Bronchial epithelial cell (primary cell): ENCODE measurements at regions not wholly inside any gene's neighbourhood (a gene's known extent, or its start where the extent isn't known, plus 50 kb on each side); places are given as distances from the start of the nearest gene placed in this dataset.

Source experiments
- DNase-seq: peaks from one replicate; pipeline ENCODE4 v3.0.0-alpha.2; 2010; ENCODE audit warnings: low read depth
- FAIRE-seq: peaks from 2 replicates; lab custom pipeline; 2011; peaks lifted over from hg19 to GRCh38; lab: Jason Lieb, UNC
- H3K27me3 ChIP-seq: 2 replicates; pipeline ENCODE4 v1.5.1; 2011; ENCODE audit warnings: low read length; ENCODE audit not compliant: control insufficient read depth, insufficient read depth
- H3K36me3 ChIP-seq: 2 replicates; pipeline ENCODE4 v1.5.1; 2011; ENCODE audit warnings: low read length; ENCODE audit not compliant: control insufficient read depth, insufficient read depth
- H3K4me3 ChIP-seq: 2 replicates; pipeline ENCODE4 v1.5.1; 2011; ENCODE audit warnings: mild to moderate bottlenecking, low read depth, low read length, control low read depth
- TF ChIP-seq, protein P1 (sequence below): IDR thresholded peaks from 2 replicates; pipeline ENCODE4 v1.5.1; 2011; ENCODE audit warnings: mild to moderate bottlenecking, moderate library complexity, low read length, control low read depth, inconsistent platforms; ENCODE audit not compliant: insufficient read depth, severe bottlenecking

DNA sequence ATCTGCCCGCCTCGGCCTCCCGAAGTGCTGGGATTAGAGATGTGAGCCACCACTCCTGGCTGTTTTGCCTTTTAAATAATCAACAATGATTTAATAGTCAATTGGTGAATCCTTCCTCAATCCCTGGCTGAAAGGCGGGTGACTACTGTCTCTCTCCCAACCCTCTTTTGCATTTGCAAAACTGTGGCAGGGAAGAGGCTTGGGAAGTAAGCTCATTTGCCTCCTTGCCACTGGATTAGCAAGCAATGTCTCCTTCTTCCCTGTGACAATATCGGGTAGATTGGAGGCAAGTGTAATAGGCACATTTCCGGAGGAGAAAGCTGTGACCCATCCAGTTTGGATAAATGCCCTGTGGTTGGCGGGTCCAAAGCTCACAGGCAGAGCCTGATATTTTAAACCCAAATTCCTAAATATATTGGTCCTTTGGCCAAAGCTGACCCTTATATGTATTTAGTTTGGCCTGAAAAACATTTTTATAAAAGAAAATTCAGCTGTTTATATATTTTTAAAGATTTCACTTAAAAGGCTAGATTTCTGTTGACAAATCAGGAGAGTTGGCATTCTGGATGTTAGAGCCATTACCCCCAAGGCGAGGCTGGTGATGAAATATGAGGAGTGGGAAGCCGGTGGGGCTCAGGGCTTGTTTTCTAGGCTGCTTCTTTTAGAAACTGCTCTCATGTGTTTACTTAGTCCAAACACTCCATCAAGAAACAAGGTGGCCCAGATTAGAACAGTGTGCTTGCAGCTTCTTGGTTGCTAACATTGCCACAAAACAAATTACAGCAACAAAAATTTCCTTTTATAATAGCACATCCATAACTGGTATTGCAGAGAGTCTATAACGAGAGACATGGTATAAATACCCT, 646.9 kb upstream of the TMEM132C start:
- Histone ChIP-seq H3K36me3 (no peaks in the 10 kb centered on the region), H3K4me3 (no peak overlapping the region), H3K27me3 (no peaks in the 10 kb centered on the region)
- TF ChIP-seq, protein P1, sequence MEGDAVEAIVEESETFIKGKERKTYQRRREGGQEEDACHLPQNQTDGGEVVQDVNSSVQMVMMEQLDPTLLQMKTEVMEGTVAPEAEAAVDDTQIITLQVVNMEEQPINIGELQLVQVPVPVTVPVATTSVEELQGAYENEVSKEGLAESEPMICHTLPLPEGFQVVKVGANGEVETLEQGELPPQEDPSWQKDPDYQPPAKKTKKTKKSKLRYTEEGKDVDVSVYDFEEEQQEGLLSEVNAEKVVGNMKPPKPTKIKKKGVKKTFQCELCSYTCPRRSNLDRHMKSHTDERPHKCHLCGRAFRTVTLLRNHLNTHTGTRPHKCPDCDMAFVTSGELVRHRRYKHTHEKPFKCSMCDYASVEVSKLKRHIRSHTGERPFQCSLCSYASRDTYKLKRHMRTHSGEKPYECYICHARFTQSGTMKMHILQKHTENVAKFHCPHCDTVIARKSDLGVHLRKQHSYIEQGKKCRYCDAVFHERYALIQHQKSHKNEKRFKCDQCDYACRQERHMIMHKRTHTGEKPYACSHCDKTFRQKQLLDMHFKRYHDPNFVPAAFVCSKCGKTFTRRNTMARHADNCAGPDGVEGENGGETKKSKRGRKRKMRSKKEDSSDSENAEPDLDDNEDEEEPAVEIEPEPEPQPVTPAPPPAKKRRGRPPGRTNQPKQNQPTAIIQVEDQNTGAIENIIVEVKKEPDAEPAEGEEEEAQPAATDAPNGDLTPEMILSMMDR = no peak
- no peak for DNase-seq
- no peak for FAIRE-seq

DNA sequence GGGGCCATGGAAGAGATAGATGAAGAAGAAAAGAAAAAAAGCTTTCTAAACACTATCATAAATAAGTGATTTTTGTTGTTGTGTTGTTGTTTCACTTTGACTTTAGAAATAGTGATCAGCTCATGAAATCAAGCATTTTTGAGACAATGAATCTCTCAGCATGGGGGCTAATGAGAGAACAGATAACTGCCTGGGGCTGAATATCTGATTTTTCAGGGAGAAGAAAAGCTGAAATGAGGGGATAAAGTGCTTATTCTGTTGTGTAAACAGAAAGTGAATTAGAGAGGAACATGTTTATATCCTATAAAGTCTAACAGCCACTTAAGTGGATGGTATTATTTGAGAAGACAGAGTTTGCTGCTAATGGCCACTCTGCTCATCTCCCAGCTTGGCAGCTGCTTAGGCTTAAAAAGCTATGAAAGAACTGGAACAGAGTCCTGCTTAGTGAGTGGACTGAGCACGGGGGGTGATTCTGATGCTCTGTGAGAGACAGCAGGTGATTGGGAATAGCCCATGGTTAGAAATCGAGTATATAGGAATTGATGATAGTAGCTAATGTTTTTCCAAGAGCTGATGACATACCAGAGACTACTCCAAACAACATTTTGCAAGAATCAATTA, 646.1 kb upstream of the TMEM132C start:
- DNase-seq (no peak), FAIRE-seq (no peak)
- Histone ChIP-seq H3K36me3 (no peaks in the 10 kb centered on the region), H3K4me3 (no peak overlapping the region), H3K27me3 (no peaks in the 10 kb centered on the region)
- TF ChIP-seq, protein P1 = no peak

DNA sequence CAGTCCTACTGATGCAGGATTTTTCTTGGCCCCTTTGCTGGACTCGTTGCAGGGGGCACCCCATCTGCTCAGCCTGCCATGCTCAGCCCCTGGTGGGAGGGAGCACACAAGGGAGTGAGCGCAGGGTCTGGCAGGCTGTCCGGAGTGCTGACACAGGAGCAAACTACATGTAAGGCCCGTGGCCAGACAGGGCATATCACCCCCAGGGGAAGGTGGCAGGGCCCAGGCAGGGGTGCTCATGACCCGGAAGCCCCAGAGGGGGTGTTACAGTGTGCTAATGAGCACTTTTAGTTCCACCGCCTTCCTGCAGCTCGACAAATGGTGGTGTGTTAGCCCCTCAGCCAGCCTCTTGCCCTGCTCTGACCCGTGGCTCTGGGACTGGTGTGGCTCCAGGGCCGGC, 645.6 kb upstream of the TMEM132C start:
- DNase-seq (no peak), FAIRE-seq (no peak)
- H3K36me3 ChIP-seq = no peaks in the 10 kb centered on the region
- no peak overlapping the region for H3K4me3 ChIP-seq
- TF ChIP-seq, protein P1 = no peak
- H3K27me3 ChIP-seq = no peaks in the 10 kb centered on the region

DNA sequence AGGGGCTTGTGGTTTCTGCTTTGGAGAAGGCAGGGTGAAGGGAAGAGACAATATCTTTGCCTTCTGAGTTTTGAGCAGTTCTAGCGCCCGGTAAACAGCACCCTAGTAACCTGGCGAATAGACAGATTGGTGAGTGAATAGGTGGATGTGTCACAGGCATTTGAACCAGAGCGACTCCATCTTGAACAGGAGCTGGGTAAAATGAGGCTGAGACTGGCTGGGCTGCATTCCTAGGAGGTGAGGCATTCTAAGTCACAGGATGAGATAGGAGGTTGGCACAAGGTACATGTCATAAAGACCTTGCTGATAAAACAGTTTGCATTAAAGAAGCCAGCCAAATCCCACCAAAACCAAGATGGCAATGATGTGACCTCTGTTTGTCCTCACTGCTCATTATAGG, 643.6 kb upstream of the TMEM132C start:
- TF ChIP-seq, protein P1 = no peak
- FAIRE-seq (no peak), DNase-seq (no peak)
- Histone ChIP-seq H3K27me3 (no peaks in the 10 kb centered on the region), H3K36me3 (no peaks in the 10 kb centered on the region), H3K4me3 (no peak overlapping the region)

DNA sequence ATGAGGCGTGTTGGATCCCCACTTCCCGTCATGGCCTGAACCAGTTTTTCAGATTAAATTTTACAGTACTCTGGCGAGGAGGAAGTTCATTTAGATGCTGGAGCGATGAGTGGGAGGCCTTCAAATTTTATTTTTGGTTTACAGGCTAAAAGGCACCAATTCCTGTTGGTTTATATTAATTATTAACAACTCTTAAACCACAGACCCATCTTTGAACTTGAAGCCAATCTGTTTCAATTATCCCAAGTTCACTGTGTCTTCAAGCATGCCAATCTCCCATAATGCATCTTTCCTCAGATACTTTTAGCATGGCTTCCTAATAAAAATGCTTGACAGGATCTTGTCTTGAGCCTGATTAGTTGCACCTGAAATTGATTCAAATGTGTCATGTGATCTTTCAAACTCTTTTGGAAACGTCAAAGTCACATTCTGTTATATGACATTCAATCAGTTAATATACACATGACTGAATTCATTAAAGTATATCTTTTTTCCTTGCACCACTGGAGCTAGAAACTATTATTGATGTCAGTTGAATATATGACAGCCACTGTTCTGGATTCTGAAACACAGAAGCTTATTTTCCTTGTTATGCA, 641.7 kb upstream of the TMEM132C start:
- FAIRE-seq = no peak
- TF ChIP-seq, protein P1 = no peak
- Histone ChIP-seq H3K4me3 (no peak overlapping the region), H3K36me3 (no peaks in the 10 kb centered on the region), H3K27me3 (no peaks in the 10 kb centered on the region)
- DNase-seq = no peak
